ENCODE measurements at regions not wholly inside any gene's neighbourhood (a gene's known extent, or its start where the extent isn't known, plus 50 kb on each side); places are given as distances from the start of the nearest gene placed in this dataset.

DNA sequence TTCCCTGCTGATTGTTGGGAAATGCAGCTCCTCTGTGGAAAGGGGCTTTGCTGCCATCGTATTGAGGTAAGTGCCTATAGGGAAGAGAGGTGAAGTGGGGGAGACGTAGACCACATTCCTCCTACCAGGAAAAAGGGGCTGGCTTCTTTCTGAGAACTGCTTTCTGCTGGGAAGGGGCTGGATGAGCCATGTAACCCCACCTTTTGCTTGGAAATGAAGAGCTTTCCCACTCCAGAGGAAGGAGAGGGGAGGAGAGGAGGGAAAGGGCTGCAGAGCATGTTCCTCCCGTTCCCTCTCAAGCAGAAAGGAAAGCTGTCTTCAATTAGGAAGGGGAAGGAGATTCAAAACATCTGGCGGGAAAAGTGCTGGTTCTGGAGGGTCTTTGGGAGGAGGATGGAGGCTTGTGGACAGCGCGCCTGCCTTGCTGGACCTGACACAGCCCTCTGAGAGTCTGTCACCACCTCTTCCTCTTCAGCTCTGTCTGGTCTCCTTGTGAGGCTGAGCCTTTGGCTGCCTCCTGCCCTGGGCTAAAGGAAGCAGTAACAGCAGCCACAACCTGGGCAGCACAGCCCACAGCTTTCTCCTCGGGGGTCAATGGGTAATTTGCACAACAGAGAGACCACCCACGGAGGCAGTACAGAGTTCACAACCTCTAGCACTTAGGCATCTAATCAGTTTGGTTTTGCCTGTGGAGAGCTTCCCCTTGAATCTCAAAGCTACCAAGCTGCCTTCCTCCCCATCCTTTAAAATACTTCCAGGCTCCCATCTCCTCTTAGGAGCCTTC lies 410.0 kb upstream of the TNP1 start:
- TF ChIP-seq EZH2 (IDR thresholded peaks at IDR 0.05; ENCODE audit: borderline replicate concordance, low read depth, low read length, severe bottlenecking) = no peak
- TF ChIP-seq, protein P1, sequence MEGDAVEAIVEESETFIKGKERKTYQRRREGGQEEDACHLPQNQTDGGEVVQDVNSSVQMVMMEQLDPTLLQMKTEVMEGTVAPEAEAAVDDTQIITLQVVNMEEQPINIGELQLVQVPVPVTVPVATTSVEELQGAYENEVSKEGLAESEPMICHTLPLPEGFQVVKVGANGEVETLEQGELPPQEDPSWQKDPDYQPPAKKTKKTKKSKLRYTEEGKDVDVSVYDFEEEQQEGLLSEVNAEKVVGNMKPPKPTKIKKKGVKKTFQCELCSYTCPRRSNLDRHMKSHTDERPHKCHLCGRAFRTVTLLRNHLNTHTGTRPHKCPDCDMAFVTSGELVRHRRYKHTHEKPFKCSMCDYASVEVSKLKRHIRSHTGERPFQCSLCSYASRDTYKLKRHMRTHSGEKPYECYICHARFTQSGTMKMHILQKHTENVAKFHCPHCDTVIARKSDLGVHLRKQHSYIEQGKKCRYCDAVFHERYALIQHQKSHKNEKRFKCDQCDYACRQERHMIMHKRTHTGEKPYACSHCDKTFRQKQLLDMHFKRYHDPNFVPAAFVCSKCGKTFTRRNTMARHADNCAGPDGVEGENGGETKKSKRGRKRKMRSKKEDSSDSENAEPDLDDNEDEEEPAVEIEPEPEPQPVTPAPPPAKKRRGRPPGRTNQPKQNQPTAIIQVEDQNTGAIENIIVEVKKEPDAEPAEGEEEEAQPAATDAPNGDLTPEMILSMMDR (IDR thresholded peaks at IDR 0.05; ENCODE audit: borderline replicate concordance, extremely low read depth, low read length, poor library complexity, severe bottlenecking) = no peak
